Keratinocyte (primary cell): ENCODE measurements at regions not wholly inside any gene's neighbourhood (a gene's known extent, or its start where the extent isn't known, plus 50 kb on each side); places are given as distances from the start of the nearest gene placed in this dataset.

Experiments used
- EZH2 ChIP-seq: IDR thresholded peaks from one replicate; pipeline ENCODE4 v1.6.1; 2012; ENCODE audit warnings: inconsistent platforms, mild to moderate bottlenecking, low read length, moderate library complexity
- TF ChIP-seq, protein P1 (sequence below), 3 experiments: IDR thresholded peaks in 1 of 3; conservative IDR thresholded peaks in 1 of 3; optimal IDR thresholded peaks in 1 of 3; 2 replicates in 2 of 3; 3 replicates in 1 of 3; pipeline versions ENCODE3 to v1.5.1; 2011; ENCODE audit warnings: low read length in 3 of 3, mild to moderate bottlenecking in 3 of 3, moderate library complexity in 2 of 3, control low read depth in 1 of 3, inconsistent platforms in 1 of 3; ENCODE audit not compliant: insufficient read depth in 2 of 3; ENCODE audit errors: extremely low read depth in 1 of 3

- TF ChIP-seq, protein P1, sequence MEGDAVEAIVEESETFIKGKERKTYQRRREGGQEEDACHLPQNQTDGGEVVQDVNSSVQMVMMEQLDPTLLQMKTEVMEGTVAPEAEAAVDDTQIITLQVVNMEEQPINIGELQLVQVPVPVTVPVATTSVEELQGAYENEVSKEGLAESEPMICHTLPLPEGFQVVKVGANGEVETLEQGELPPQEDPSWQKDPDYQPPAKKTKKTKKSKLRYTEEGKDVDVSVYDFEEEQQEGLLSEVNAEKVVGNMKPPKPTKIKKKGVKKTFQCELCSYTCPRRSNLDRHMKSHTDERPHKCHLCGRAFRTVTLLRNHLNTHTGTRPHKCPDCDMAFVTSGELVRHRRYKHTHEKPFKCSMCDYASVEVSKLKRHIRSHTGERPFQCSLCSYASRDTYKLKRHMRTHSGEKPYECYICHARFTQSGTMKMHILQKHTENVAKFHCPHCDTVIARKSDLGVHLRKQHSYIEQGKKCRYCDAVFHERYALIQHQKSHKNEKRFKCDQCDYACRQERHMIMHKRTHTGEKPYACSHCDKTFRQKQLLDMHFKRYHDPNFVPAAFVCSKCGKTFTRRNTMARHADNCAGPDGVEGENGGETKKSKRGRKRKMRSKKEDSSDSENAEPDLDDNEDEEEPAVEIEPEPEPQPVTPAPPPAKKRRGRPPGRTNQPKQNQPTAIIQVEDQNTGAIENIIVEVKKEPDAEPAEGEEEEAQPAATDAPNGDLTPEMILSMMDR (optimal IDR thresholded peaks at IDR 0.05 in 1 of 3, IDR thresholded peaks at IDR 0.05 in 1 of 3, conservative IDR thresholded peaks at IDR 0.05 in 1 of 3; ENCODE audit: extremely low read depth in 1 of 3, insufficient read depth in 2 of 3, low read length in 3 of 3): no peak
- TF ChIP-seq EZH2: no peak
These were observed 193.9 kb downstream of the DLL1 start for GRCh38 chr6:170096803-170097504.
